Retinal pigment epithelial cell (primary cell): ENCODE measurements at regions not wholly inside any gene's neighbourhood (a gene's known extent, or its start where the extent isn't known, plus 50 kb on each side); places are given as distances from the start of the nearest gene placed in this dataset.
A peak's percentile ranks its signal among the peaks of the same experiment; 100 is the strongest.

Experiments
- DNase-seq: peaks from one replicate; pipeline ENCODE4 v3.0.0-alpha.2; 2010; ENCODE audit warnings: low read depth
- H3K4me3 ChIP-seq: 2 replicates; pipeline ENCODE4 v1.5.1; 2011; ENCODE audit warnings: mild to moderate bottlenecking, low read length, control low read depth, moderate library complexity
- TF ChIP-seq, protein P1 (sequence below): conservative IDR thresholded peaks from 2 replicates; pipeline ENCODE4 v1.5.1; 2011; ENCODE audit warnings: low read depth, low read length, control low read depth, inconsistent platforms

DNA sequence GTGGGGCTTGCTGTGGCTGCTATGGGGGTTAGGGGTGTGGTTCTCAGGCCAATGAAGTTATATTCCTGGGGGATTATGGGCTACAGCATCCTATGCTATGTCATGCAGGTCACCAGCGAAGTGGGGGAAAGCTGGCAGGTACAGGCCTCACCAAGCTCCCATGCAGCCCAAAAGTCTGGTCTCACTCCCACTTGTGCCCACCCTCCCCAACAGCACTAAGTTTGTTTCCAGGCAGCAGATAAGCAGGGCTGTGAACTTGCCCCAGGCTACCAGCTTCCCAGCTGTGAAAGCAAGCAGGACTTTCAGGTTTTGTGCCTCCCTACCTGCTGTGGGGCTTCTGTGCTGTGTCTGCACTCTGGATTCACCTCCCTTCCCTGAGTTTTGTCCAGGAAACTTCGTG lies 469.7 kb downstream of the CPS1 start:
- no peak for DNase-seq
- TF ChIP-seq, protein P1, sequence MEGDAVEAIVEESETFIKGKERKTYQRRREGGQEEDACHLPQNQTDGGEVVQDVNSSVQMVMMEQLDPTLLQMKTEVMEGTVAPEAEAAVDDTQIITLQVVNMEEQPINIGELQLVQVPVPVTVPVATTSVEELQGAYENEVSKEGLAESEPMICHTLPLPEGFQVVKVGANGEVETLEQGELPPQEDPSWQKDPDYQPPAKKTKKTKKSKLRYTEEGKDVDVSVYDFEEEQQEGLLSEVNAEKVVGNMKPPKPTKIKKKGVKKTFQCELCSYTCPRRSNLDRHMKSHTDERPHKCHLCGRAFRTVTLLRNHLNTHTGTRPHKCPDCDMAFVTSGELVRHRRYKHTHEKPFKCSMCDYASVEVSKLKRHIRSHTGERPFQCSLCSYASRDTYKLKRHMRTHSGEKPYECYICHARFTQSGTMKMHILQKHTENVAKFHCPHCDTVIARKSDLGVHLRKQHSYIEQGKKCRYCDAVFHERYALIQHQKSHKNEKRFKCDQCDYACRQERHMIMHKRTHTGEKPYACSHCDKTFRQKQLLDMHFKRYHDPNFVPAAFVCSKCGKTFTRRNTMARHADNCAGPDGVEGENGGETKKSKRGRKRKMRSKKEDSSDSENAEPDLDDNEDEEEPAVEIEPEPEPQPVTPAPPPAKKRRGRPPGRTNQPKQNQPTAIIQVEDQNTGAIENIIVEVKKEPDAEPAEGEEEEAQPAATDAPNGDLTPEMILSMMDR = no peak
- no peak overlapping the region for H3K4me3 ChIP-seq

GRCh38 chr2:211027976-211028375 lies 471.6 kb downstream of the CPS1 start:
- no peak overlapping the region for H3K4me3 ChIP-seq
- no peak for DNase-seq
- TF ChIP-seq, protein P1 = no peak

- TF ChIP-seq, protein P1 = peak; percentile 67
- no peak overlapping the region for H3K4me3 ChIP-seq
- no peak for DNase-seq
Measured at GRCh38 chr2:211033765-211034164, 477.4 kb downstream of the CPS1 start.

GRCh38 chr2:211035548-211036185 lies 479.3 kb downstream of the CPS1 start:
- TF ChIP-seq, protein P1 = peak; percentile 77
- no peak for DNase-seq

DNA sequence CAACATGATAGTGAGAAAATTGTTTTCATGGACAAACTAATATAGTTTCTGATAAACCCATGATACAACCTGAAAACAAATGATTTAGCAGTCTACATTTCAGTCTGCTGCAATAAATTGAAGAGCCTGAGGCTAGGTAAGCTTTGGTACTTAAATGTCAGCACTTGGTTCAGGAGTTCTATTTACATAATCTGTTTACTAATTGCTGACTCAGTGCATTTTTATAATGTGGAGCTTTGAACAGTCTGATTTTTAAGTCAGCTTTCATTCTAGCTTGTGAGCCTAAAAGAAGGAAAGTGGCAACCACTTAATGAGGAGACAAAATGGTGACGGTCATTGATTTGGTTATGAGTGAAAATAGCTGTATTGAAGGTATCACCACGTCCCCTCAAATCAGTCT lies 488.6 kb downstream of the CPS1 start:
- TF ChIP-seq, protein P1 = no peak
- DNase-seq = no peak

More at GRCh38 chr2:211035548-211036185, 479.3 kb downstream of the CPS1 start:
- H3K4me3 ChIP-seq = no peak overlapping the region

GRCh38 chr2:211049321-211050018 lies 493.1 kb downstream of the CPS1 start:
- H3K4me3 ChIP-seq = no peak overlapping the region
- TF ChIP-seq, protein P1 = no peak
- no peak for DNase-seq

More for the DNA sequence above, 488.6 kb downstream of the CPS1 start:
- H3K4me3 ChIP-seq = no peak overlapping the region

GRCh38 chr2:211055438-211055837 lies 499.0 kb downstream of the CPS1 start:
- H3K4me3 ChIP-seq = no peak overlapping the region
- DNase-seq = no peak
- TF ChIP-seq, protein P1 = peak; percentile 35
